Fibroblast of lung (primary cell): ENCODE measurements at regions not wholly inside any gene's neighbourhood (a gene's known extent, or its start where the extent isn't known, plus 50 kb on each side); places are given as distances from the start of the nearest gene placed in this dataset.

Source experiments
- CTCF ChIP-seq, 2 donors: IDR thresholded peaks in 1 of 2; conservative IDR thresholded peaks in 1 of 2; 1 replicate in 1 of 2; 2 replicates in 1 of 2; pipeline ENCODE4 v1.5.1; 2011 to 2012; ENCODE audit warnings: low read length in 2 of 2, control low read depth in 1 of 2, inconsistent platforms in 1 of 2, low read depth in 1 of 2, mild to moderate bottlenecking in 1 of 2
- EZH2 ChIP-seq: IDR thresholded peaks from 2 replicates; pipeline ENCODE4 v1.5.1; 2012; ENCODE audit warnings: low read length, control low read depth, mild to moderate bottlenecking; ENCODE audit errors: missing control alignments

- TF ChIP-seq CTCF (conservative IDR thresholded peaks at IDR 0.05 in 1 of 2, IDR thresholded peaks at IDR 0.05 in 1 of 2; ENCODE audit: low read depth in 1 of 2, low read length in 2 of 2) (no peak), EZH2 (no peak)
Observed at GRCh38 chrX:124224528-124224927, 107.9 kb upstream of the TEX13D start.
